IMR-90 (cell line): ENCODE measurements at regions not wholly inside any gene's neighbourhood (a gene's known extent, or its start where the extent isn't known, plus 50 kb on each side); places are given as distances from the start of the nearest gene placed in this dataset.

ENCODE experiments used
- ATAC-seq: fragments of 200-7000 bp; cut with Tn5 transposase; 2 replicates; pipeline ENCODE4 v1.9.1; 2020; ENCODE audit warnings: low read depth, mild to moderate bottlenecking, moderate library complexity
- BruUV-seq: library from RNA; stranded (reverse); fragments of 400-500 nt; replicated peaks from 2 replicates; lab custom pipeline; 2021; lab: Mats Ljungman, UMichigan
- CTCF ChIA-PET: fragments of 300-600 bp; formaldehyde crosslinking; extraction: SDS; loops from one replicate; lab custom pipeline; 2021; ENCODE audit warnings: antibody characterized with exemption; lab: Yijun Ruan, JAX
- POLR2A ChIA-PET: fragments of 300-600 bp; sonication (Branson Sonifier 250); formaldehyde crosslinking; loops from one replicate; lab custom pipeline; 2022; ENCODE audit warnings: antibody characterized with exemption; ENCODE audit not compliant: unreplicated experiment; lab: Charles Lee
- DNase-seq: peaks from one replicate; pipeline ENCODE4 v3.0.0; 2013
- H2AFZ ChIP-seq: replicated peaks from 2 replicates; pipeline ENCODE3; 2013; ENCODE audit warnings: low read length, mild to moderate bottlenecking; ENCODE audit not compliant: poor library complexity
- H2AK5ac ChIP-seq: 2 replicates; pipeline ENCODE4 v1.6.1; 2013; ENCODE audit warnings: low read depth, low read length, inconsistent platforms
- H2AK9ac ChIP-seq: replicated peaks from 2 replicates; pipeline ENCODE3; 2013; ENCODE audit warnings: mild to moderate bottlenecking, low read depth, low read length, moderate library complexity; ENCODE audit not compliant: poor library complexity
- H2BK120ac ChIP-seq: 2 replicates; pipeline ENCODE4 v1.6.1; 2013; ENCODE audit warnings: low read depth, low read length, inconsistent platforms
- H2BK15ac ChIP-seq: 3 replicates; pipeline ENCODE4 v1.6.1; 2013; ENCODE audit warnings: low read depth, low read length, inconsistent platforms
- H2BK20ac ChIP-seq: 2 replicates; pipeline ENCODE4 v1.6.1; 2013; ENCODE audit warnings: low read depth, mild to moderate bottlenecking, inconsistent platforms, low read length, moderate library complexity
- H2BK5ac ChIP-seq: 2 replicates; pipeline ENCODE4 v1.6.1; 2013; ENCODE audit warnings: mild to moderate bottlenecking, low read depth, low read length, inconsistent platforms; ENCODE audit not compliant: poor library complexity, severe bottlenecking
- H3K14ac ChIP-seq: replicated peaks from 2 replicates; pipeline ENCODE4 v1.6.1; 2013; ENCODE audit warnings: low read depth, low read length, inconsistent platforms
- H3K18ac ChIP-seq: 2 replicates; pipeline ENCODE4 v1.6.1; 2013; ENCODE audit warnings: low read depth, low read length, control low read depth
- H3K23ac ChIP-seq: 2 replicates; pipeline ENCODE4 v1.6.1; 2013; ENCODE audit warnings: low read depth, low read length, inconsistent platforms
- H3K27ac ChIP-seq: 2 replicates; pipeline ENCODE4 v1.5.1; 2013; ENCODE audit warnings: mild to moderate bottlenecking, control low read depth, low read length; ENCODE audit not compliant: insufficient read depth
- H3K27me3 ChIP-seq: 2 replicates; pipeline ENCODE4 v1.6.1; 2013; ENCODE audit warnings: low read length; ENCODE audit not compliant: control insufficient read depth, insufficient read depth
- H3K36me3 ChIP-seq: 2 replicates; pipeline ENCODE4 v1.6.1; 2013; ENCODE audit warnings: low read length, mixed read lengths; ENCODE audit not compliant: control insufficient read depth, insufficient read depth
- H3K4ac ChIP-seq: 2 replicates; pipeline ENCODE4 v1.6.1; 2013; ENCODE audit warnings: low read depth, low read length, inconsistent platforms
- H3K4me1 ChIP-seq: 2 replicates; pipeline ENCODE4 v1.6.1; 2013; ENCODE audit warnings: low read length, mixed read lengths; ENCODE audit not compliant: control insufficient read depth, insufficient read depth
- H3K4me2 ChIP-seq: 2 replicates; pipeline ENCODE4 v1.6.1; 2013; ENCODE audit warnings: low read depth, mild to moderate bottlenecking, control low read depth, low read length, moderate library complexity
- H3K4me3 ChIP-seq: 2 replicates; pipeline ENCODE4 v1.5.1; 2013; ENCODE audit warnings: low read depth, mild to moderate bottlenecking, control low read depth, low read length, moderate library complexity; ENCODE audit not compliant: insufficient read depth
- H3K56ac ChIP-seq: 2 replicates; pipeline ENCODE4 v1.6.1; 2013; ENCODE audit warnings: low read length, inconsistent platforms; ENCODE audit not compliant: insufficient read depth; ENCODE audit errors: extremely low read depth
- H3K79me1 ChIP-seq, 2 experiments: 2 replicates each; pipeline ENCODE4 v1.6.1; 2013; ENCODE audit warnings: low read length in 2 of 2, inconsistent platforms in 1 of 2, low read depth in 1 of 2
- H3K9ac ChIP-seq: 2 replicates; pipeline ENCODE4 v1.6.1; 2013; ENCODE audit warnings: low read depth, low read length, control low read depth
- H3K9me1 ChIP-seq: 2 replicates; pipeline ENCODE4 v1.6.1; 2013; ENCODE audit warnings: low read length, inconsistent platforms; ENCODE audit not compliant: insufficient read depth
- H3K9me3 ChIP-seq: 2 replicates; pipeline ENCODE4 v1.6.1; 2013; ENCODE audit warnings: low read length; ENCODE audit not compliant: control insufficient read depth, insufficient read depth
- H4K20me1 ChIP-seq: 2 replicates; pipeline ENCODE4 v1.6.1; 2013; ENCODE audit warnings: low read length, inconsistent platforms; ENCODE audit not compliant: insufficient read depth
- H4K5ac ChIP-seq: 2 replicates; pipeline ENCODE4 v1.6.1; 2013; ENCODE audit warnings: mild to moderate bottlenecking, low read depth, low read length, control low read depth
- H4K8ac ChIP-seq, 2 experiments: 2 replicates each; pipeline ENCODE4 v1.6.1; 2013; ENCODE audit warnings: low read depth in 2 of 2, low read length in 2 of 2, control low read depth in 1 of 2, inconsistent platforms in 1 of 2
- H4K91ac ChIP-seq: 2 replicates; pipeline ENCODE4 v1.6.1; 2013; ENCODE audit warnings: low read depth, low read length, inconsistent platforms; ENCODE audit not compliant: insufficient read depth
- BHLHE40 ChIP-seq: fragments of 150-350 bp; IDR thresholded peaks from 2 replicates; pipeline ENCODE4 v1.6.1; 2016; ENCODE audit warnings: mild to moderate bottlenecking, low read depth, low read length
- CEBPB ChIP-seq: IDR thresholded peaks from 2 replicates; pipeline ENCODE4 v1.6.1; 2012; ENCODE audit warnings: low read depth, low read length, improper control_type of control experiment
- CHD1 ChIP-seq: IDR thresholded peaks from 2 replicates; pipeline ENCODE4 v1.6.1; 2012; ENCODE audit warnings: low read depth, low read length, improper control_type of control experiment
- MAFK ChIP-seq: IDR thresholded peaks from 2 replicates; pipeline ENCODE4 v1.6.1; 2012; ENCODE audit warnings: low read depth, low read length, improper control_type of control experiment
- MAZ ChIP-seq: IDR thresholded peaks from 2 replicates; pipeline ENCODE4 v1.6.1; 2012; ENCODE audit warnings: low read depth, mild to moderate bottlenecking, low read length, improper control_type of control experiment, moderate library complexity, borderline replicate concordance
- MXI1 ChIP-seq: IDR thresholded peaks from 2 replicates; pipeline ENCODE4 v1.6.1; 2012; ENCODE audit warnings: low read depth, mild to moderate bottlenecking, low read length, moderate library complexity, borderline replicate concordance
- NFE2L2 ChIP-seq: fragments of 150-350 bp; IDR thresholded peaks from 2 replicates; pipeline ENCODE4 v1.6.1; 2016; ENCODE audit warnings: low read depth, mild to moderate bottlenecking, low read length
- POLR2A ChIP-seq: IDR thresholded peaks from 2 replicates; pipeline ENCODE4 v1.6.1; 2012; ENCODE audit warnings: mild to moderate bottlenecking, low read depth, low read length
- RAD21 ChIP-seq: IDR thresholded peaks from 2 replicates; pipeline ENCODE4 v1.6.1; 2012; ENCODE audit warnings: low read length, improper control_type of control experiment
- RCOR1 ChIP-seq: IDR thresholded peaks from 2 replicates; pipeline ENCODE4 v1.6.1; 2012; ENCODE audit warnings: mild to moderate bottlenecking, low read length, improper control_type of control experiment; ENCODE audit not compliant: insufficient replicate concordance
- RFX5 ChIP-seq: IDR thresholded peaks from 2 replicates; pipeline ENCODE4 v1.8.0; 2012; ENCODE audit warnings: low read depth, mild to moderate bottlenecking, low read length, moderate library complexity
- SMC3 ChIP-seq: fragments of 150-350 bp; IDR thresholded peaks from 2 replicates; pipeline ENCODE4 v1.6.1; 2016; ENCODE audit warnings: low read depth, mild to moderate bottlenecking, antibody characterized with exemption, low read length, moderate library complexity
- WGBS, 2 experiments: methylation state at CpG; one replicate each; pipeline versions ENCODE4 v1.1.5 to v1.1.7; 2013; ENCODE audit warnings: missing lambda C conversion rate in 2 of 2; ENCODE audit not compliant: insufficient read length in 1 of 2; ENCODE audit errors: extremely low coverage in 2 of 2; 5-methylcytosine and 5-hydroxymethylcytosine counted together
- dilution Hi-C: fragments of 300-500 bp; cut with HindIII; formaldehyde crosslinking; loops from one replicate; pipeline ENCODE4 v1.14.3; 2018; ENCODE audit warnings: low sequenced_read_pairs; ENCODE audit not compliant: unreplicated experiment
- in situ Hi-C: fragments of 300-500 bp; cut with MboI; formaldehyde crosslinking; loops from 3 replicates; pipeline ENCODE4 v1.14.3; 2019; ENCODE audit warnings: low sequenced_read_pairs, inconsistent platforms, mixed read lengths
- intact Hi-C: fragments of 100-400 bp; cut with micrococcal nuclease; formaldehyde crosslinking; loops from 2 replicates; pipeline ENCODE4 v1.10.0; 2022
- TF ChIP-seq, protein P1 (sequence below): fragments of 150-350 bp; IDR thresholded peaks from 2 replicates; pipeline ENCODE4 v1.6.1; 2016; ENCODE audit warnings: low read depth, mild to moderate bottlenecking, low read length, moderate library complexity, borderline replicate concordance
- TF ChIP-seq, protein P2 (sequence below): fragments of 150-350 bp; IDR thresholded peaks from 2 replicates; pipeline ENCODE4 v1.6.1; 2017; ENCODE audit warnings: mild to moderate bottlenecking, antibody characterized with exemption, low read length, low read depth
- TF ChIP-seq, protein P3 (sequence below): conservative IDR thresholded peaks from 2 replicates; pipeline ENCODE4 v1.5.1; 2012; ENCODE audit warnings: mild to moderate bottlenecking, low read depth, low read length, improper control_type of control experiment

DNA sequence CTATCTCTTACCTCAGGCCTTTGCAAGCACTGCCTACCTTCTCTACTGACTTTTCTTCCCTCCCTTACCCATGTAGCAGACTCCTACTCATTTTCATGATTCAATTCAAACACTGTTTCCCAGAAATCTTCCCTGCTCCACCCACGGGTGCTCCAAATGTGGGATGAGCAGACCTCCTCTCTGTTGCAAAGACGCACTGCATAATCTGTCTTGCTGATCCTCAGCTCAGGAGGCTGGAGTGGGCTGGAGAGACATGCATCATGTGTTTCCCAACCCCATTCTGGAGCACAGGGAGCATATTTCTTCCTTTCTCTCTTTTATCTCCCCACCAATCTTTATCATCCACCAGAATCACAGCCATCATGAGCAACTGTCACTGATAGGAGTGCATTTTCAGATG is 459.9 kb upstream of the NFIA start:
- Histone ChIP-seq H2BK15ac (no peak overlapping the region), H3K9ac (no peak overlapping the region), H3K4ac (no peak overlapping the region), H3K79me1 (no peaks in the 10 kb centered on the region), H2BK20ac (no peak overlapping the region), H3K9me3 (peaks cover 4% of the 10 kb centered on the region; the same call in 1 of the 2 replicates), H3K27ac (no peak overlapping the region), H3K4me2 (no peak overlapping the region), H3K36me3 (no peaks in the 10 kb centered on the region), H2BK120ac (no peak overlapping the region), H4K5ac (no peak overlapping the region), H3K4me3 (no peak overlapping the region), H2AK9ac (no peak overlapping the region), H4K8ac (no peak overlapping the region), H4K91ac (no peak overlapping the region), H3K18ac (no peak overlapping the region), H3K56ac (no peak overlapping the region), H2AK5ac (no peak overlapping the region), H2BK5ac (no peak overlapping the region), H4K20me1 (no peaks in the 10 kb centered on the region), H3K9me1 (no peaks in the 10 kb centered on the region), H2AFZ (no peak overlapping the region), H3K4me1 (no peaks in the 10 kb centered on the region), H3K23ac (no peak overlapping the region), H3K14ac (no peak overlapping the region), H3K27me3 (no peaks in the 10 kb centered on the region)
- no peak for ATAC-seq
- CTCF ChIA-PET, result no interaction called here
- WGBS, 2 experiments, result 40% methylated on average over 1 of the region's 2 CpGs; no CpG with 5 or more reads in 1 of the 2 experiments
- dilution Hi-C loops, result no loop called here
- no peak for DNase-seq
- in situ Hi-C loops, result no loop called here
- no TSS peak for BruUV-seq
- no peak for TF ChIP-seq RFX5
- TF ChIP-seq SMC3, result no peak
- TF ChIP-seq MAZ, result no peak
- TF ChIP-seq, protein P1, sequence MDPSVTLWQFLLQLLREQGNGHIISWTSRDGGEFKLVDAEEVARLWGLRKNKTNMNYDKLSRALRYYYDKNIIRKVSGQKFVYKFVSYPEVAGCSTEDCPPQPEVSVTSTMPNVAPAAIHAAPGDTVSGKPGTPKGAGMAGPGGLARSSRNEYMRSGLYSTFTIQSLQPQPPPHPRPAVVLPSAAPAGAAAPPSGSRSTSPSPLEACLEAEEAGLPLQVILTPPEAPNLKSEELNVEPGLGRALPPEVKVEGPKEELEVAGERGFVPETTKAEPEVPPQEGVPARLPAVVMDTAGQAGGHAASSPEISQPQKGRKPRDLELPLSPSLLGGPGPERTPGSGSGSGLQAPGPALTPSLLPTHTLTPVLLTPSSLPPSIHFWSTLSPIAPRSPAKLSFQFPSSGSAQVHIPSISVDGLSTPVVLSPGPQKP, result no peak
- TF ChIP-seq, protein P2, sequence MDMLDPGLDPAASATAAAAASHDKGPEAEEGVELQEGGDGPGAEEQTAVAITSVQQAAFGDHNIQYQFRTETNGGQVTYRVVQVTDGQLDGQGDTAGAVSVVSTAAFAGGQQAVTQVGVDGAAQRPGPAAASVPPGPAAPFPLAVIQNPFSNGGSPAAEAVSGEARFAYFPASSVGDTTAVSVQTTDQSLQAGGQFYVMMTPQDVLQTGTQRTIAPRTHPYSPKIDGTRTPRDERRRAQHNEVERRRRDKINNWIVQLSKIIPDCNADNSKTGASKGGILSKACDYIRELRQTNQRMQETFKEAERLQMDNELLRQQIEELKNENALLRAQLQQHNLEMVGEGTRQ, result no peak
- TF ChIP-seq MAFK, result no peak
- TF ChIP-seq, protein P3, sequence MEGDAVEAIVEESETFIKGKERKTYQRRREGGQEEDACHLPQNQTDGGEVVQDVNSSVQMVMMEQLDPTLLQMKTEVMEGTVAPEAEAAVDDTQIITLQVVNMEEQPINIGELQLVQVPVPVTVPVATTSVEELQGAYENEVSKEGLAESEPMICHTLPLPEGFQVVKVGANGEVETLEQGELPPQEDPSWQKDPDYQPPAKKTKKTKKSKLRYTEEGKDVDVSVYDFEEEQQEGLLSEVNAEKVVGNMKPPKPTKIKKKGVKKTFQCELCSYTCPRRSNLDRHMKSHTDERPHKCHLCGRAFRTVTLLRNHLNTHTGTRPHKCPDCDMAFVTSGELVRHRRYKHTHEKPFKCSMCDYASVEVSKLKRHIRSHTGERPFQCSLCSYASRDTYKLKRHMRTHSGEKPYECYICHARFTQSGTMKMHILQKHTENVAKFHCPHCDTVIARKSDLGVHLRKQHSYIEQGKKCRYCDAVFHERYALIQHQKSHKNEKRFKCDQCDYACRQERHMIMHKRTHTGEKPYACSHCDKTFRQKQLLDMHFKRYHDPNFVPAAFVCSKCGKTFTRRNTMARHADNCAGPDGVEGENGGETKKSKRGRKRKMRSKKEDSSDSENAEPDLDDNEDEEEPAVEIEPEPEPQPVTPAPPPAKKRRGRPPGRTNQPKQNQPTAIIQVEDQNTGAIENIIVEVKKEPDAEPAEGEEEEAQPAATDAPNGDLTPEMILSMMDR, result no peak
- TF ChIP-seq NFE2L2, result no peak
- no peak for TF ChIP-seq CHD1
- TF ChIP-seq POLR2A, result no peak
- no peak for TF ChIP-seq CEBPB
- TF ChIP-seq RAD21, result no peak
- TF ChIP-seq RCOR1, result no peak
- TF ChIP-seq MXI1, result no peak
- TF ChIP-seq BHLHE40, result no peak
- POLR2A ChIA-PET, result no interaction called here
- intact Hi-C loops, result no loop called here
